ENCODE measurements at regions not wholly inside any gene's neighbourhood (a gene's known extent, or its start where the extent isn't known, plus 50 kb on each side); places are given as distances from the start of the nearest gene placed in this dataset.

DNA sequence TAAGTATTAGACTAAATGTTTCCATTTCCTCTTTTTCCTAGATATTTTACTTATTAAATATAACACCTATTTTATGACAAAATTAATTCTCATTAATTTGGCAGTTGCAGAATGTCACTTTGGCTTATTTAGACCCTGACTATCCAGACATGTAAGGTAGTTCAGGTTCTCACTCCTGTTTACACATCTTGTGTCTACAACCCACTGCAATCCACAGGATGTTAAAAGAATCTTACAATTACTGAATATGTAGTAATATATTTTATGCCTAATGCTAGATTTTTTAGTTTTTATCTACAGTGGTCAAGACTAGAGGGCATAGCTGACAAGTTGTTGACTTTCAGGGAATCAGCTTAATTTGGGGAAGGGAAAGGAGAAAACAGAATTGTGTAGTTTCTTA, 346.7 kb downstream of the USP25 start:
- Histone ChIP-seq H3K27me3 (no peaks in the 10 kb centered on the region), H3K36me3 (no peaks in the 10 kb centered on the region; the same call in 1 of the 2 replicates), H3K4me3 (ENCODE audit: low read depth, low read length) (no peak overlapping the region), H3K4me1 (no peaks in the 10 kb centered on the region), H3K9me3 (no peaks in the 10 kb centered on the region)
- TF ChIP-seq, protein P1, sequence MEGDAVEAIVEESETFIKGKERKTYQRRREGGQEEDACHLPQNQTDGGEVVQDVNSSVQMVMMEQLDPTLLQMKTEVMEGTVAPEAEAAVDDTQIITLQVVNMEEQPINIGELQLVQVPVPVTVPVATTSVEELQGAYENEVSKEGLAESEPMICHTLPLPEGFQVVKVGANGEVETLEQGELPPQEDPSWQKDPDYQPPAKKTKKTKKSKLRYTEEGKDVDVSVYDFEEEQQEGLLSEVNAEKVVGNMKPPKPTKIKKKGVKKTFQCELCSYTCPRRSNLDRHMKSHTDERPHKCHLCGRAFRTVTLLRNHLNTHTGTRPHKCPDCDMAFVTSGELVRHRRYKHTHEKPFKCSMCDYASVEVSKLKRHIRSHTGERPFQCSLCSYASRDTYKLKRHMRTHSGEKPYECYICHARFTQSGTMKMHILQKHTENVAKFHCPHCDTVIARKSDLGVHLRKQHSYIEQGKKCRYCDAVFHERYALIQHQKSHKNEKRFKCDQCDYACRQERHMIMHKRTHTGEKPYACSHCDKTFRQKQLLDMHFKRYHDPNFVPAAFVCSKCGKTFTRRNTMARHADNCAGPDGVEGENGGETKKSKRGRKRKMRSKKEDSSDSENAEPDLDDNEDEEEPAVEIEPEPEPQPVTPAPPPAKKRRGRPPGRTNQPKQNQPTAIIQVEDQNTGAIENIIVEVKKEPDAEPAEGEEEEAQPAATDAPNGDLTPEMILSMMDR (IDR thresholded peaks at IDR 0.05; ENCODE audit: low read depth, low read length), result no peak
- no peak for DNase-seq

DNA sequence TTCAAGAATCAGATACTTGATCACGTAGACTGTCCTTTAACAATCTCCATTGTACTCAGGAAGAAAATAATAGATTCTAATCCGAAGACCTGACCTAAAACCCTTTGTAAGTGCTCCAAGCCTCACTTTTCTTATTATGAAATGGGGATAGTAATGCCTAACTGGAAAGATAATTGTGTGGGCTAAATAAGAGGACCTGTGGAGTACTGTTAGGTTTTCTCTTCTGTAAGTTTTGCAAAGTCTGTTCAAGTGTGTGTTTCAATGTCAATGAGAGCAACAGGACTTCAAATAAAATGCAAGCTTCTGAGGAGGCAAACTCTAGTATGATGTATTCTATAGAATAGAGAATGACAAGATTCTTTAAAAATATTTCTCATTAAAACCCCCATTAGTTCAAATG, 348.6 kb downstream of the USP25 start:
- Histone ChIP-seq H3K36me3 (no peaks in the 10 kb centered on the region; the same call in 1 of the 2 replicates), H3K9me3 (no peaks in the 10 kb centered on the region), H3K4me3 (ENCODE audit: low read depth, low read length) (no peak overlapping the region), H3K27me3 (no peaks in the 10 kb centered on the region), H3K4me1 (no peaks in the 10 kb centered on the region)
- TF ChIP-seq, protein P1 (IDR thresholded peaks at IDR 0.05; ENCODE audit: low read depth, low read length), result no peak
- DNase-seq, result no peak

DNA sequence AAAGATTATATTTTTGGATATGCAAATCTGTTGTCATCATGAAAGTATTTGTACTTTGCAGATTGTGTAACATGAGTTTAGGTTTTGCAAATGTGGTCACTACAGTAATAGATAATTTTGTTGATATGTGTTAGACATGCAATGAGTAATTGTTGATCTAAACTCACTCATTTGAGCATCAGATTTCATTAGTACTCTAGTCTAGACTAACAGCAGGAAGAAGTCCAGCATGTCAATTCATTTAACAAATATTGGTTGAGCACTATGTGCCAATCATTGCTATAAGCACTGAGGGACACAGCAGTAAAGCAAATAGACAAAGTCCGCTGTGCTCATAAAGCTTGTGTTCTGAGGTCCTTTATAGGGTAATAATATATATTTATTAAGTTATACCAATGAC, 350.0 kb downstream of the USP25 start:
- Histone ChIP-seq H3K36me3 (no peaks in the 10 kb centered on the region; the same call in 1 of the 2 replicates), H3K9me3 (no peaks in the 10 kb centered on the region), H3K27me3 (no peaks in the 10 kb centered on the region), H3K4me1 (no peaks in the 10 kb centered on the region), H3K4me3 (ENCODE audit: low read depth, low read length) (no peak overlapping the region)
- TF ChIP-seq, protein P1 (IDR thresholded peaks at IDR 0.05; ENCODE audit: low read depth, low read length), result no peak
- DNase-seq, result no peak

DNA sequence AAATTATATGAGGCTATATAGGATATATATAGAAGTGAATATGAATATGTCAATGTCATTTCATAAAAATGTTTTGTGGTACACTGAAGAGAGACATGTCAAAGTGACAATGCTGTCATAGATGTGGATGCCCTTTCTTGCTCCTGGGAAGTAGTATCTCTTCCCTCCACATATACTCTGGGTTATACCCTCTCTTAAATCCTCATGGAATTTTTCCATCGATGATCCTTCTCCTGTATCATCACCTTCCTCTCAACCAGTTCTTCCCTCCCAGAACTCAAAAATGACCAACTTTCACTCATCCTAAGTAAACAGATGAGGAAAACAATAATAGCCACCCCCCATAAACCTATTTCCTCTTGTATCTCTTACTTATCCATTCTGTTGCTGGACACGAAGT, 351.5 kb downstream of the USP25 start:
- no peaks in the 10 kb centered on the region for H3K27me3 ChIP-seq
- H3K9me3 ChIP-seq, result no peaks in the 10 kb centered on the region
- H3K4me1 ChIP-seq, result no peaks in the 10 kb centered on the region; the same call in 1 of the 2 replicates
- TF ChIP-seq, protein P1 (IDR thresholded peaks at IDR 0.05; ENCODE audit: low read depth, low read length), result no peak
- no peak for DNase-seq
- no peak overlapping the region for H3K4me3 ChIP-seq (ENCODE audit: low read depth, low read length)
- no peaks in the 10 kb centered on the region; the same call in 1 of the 2 replicates for H3K36me3 ChIP-seq

DNA sequence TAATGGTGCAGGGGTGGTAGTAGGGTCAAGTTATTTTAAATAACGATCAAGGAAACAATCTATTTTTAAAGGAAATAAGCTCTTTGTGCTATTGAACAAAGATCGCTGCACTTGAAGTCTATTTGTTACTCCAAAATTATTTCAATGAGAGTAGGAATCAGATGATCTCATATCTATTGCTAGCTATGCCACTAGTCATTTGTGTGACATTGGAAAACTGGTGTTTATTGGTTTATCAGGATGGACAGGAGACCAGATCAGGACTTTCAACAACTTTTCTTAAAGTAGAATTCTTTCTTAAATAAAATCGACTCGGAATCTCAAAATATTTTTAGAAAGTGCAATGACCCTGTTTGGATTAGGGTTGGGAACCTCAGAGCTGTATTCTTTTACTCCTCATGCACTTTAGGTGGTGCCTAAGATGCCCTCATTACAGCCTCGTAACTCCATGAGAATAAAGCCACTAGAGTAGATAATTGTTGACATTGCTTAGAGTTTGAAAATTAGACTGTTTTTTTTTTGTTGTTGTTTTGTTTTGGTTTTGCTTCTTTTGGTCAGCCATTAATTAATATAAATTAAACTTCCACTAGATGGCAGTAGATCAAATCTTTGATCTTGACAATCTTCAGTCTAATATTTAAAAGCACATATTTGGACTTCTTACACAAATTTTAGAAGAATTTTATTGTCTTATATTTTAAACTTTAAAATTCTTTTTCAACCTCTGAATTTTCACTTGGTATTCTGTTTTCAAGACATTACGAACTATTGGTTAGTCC, 352.4 kb downstream of the USP25 start:
- Histone ChIP-seq H3K4me3 (ENCODE audit: low read depth, low read length) (no peak overlapping the region), H3K36me3 (no peaks in the 10 kb centered on the region), H3K9me3 (no peaks in the 10 kb centered on the region), H3K4me1 (no peaks in the 10 kb centered on the region; the same call in 1 of the 2 replicates), H3K27me3 (no peaks in the 10 kb centered on the region)
- no peak for DNase-seq
- TF ChIP-seq, protein P1 (IDR thresholded peaks at IDR 0.05; ENCODE audit: low read depth, low read length), result no peak; the same call in none of the 2 replicates

DNA sequence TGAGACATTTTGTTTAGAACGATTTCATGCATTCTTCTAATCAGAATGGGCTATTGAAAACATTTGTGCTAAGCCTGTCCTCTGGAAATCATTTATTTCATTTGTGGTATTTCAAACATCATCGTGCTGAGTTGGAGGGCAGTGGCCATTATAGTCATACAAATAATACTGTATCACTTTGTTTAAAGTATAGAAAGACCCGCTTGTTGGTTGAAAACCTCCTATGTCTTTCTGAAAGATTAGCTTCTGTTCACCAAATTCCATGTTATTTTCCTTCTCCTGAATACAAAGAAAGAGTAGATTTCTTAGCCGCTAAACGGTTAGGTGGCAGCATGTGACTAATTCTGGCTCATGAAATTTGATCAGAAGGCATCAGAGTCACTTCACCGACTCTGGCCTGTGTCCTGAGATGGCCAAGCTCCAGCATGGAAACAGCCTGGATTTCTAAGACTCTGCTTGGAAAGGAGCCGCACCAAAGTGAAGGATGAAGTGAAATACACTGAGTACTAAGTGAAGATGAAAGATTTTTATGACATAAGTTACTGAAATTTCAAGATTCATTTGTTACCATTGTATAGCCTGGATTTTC, 355.1 kb downstream of the USP25 start:
- TF ChIP-seq, protein P1 (IDR thresholded peaks at IDR 0.05; ENCODE audit: low read depth, low read length), result no peak
- no peaks in the 10 kb centered on the region for H3K27me3 ChIP-seq
- no peak overlapping the region for H3K4me3 ChIP-seq (ENCODE audit: low read depth, low read length)
- no peaks in the 10 kb centered on the region; the same call in 1 of the 2 replicates for H3K4me1 ChIP-seq
- H3K36me3 ChIP-seq, result no peaks in the 10 kb centered on the region
- no peaks in the 10 kb centered on the region for H3K9me3 ChIP-seq
- DNase-seq, result no peak
